GM12892 (cell line): ENCODE measurements at regions not wholly inside any gene's neighbourhood (a gene's known extent, or its start where the extent isn't known, plus 50 kb on each side); places are given as distances from the start of the nearest gene placed in this dataset.
"Not testable (repeated sequence)": the region's sequence is repeated elsewhere in the genome, so short reads cannot be mapped to it uniquely, and the experiment has no call there.

Experiments used
- DNase-seq: peaks from one replicate; pipeline ENCODE4 v3.0.0; 2011; ENCODE audit not compliant: insufficient read length
- FAIRE-seq: peaks from 2 replicates; lab custom pipeline; 2011; peaks lifted over from hg19 to GRCh38; lab: Jason Lieb, UNC
- POLR2A ChIP-seq: IDR thresholded peaks from 2 replicates; pipeline ENCODE4 v1.6.1; 2011; ENCODE audit warnings: low read depth, low read length, control low read depth
- POLR2AphosphoS5 ChIP-seq: IDR thresholded peaks from 2 replicates; pipeline ENCODE4 v1.6.1; 2011; ENCODE audit warnings: low read depth, low read length, control low read depth
- TAF1 ChIP-seq: IDR thresholded peaks from 2 replicates; pipeline ENCODE4 v1.6.1; 2011; ENCODE audit warnings: low read depth, mild to moderate bottlenecking, control low read depth, low read length, borderline replicate concordance

GRCh38 chr7:85341121-85341520 lies 154.3 kb upstream of the SEMA3D start:
- DNase-seq (no peak), FAIRE-seq (no peak)
- TF ChIP-seq TAF1: no peak
- TF ChIP-seq POLR2AphosphoS5: no peak
- no peak for TF ChIP-seq POLR2A

GRCh38 chr7:85336086-85336485 lies 149.2 kb upstream of the SEMA3D start:
- TF ChIP-seq POLR2A (no peak), TAF1 (no peak), POLR2AphosphoS5 (no peak)
- DNase-seq: no peak
- FAIRE-seq: no peak

- not testable (repeated sequence) for DNase-seq, FAIRE-seq
Observed at GRCh38 chr7:85335113-85335512, 148.3 kb upstream of the SEMA3D start.

- DNase-seq: no peak
- no peak for FAIRE-seq
- TF ChIP-seq POLR2AphosphoS5 (no peak), TAF1 (no peak), POLR2A (no peak)
Observed at GRCh38 chr7:85328456-85328998, 141.7 kb upstream of the SEMA3D start.

DNA sequence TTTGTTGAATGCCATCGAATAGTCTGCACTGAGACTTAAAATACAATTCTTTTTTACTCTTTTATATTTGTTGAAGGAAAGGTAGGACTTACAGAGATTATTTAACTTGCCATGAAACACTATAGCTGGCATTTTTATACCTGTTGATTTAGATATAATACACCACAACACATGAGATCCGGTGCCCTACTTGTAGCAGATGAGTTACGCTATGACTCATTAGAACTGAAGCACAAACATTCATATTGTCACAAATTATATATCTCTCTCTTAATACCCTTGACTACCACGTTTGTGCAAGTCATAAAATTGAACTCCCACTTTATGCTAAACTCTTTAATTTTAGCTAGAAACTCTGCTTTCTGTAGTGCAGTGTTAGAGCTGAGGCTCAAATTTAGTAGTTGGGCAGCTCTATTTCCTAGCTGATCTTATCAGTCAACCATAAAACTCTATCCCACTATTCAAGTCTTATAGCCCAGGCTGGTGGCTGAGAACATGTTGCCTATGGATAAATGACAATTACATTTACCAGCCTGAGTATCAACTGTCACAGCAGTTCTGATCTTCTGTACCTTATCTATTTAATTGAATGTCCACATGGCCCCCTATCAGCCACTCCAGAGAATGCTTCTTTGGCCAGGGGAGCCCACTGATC lies 137.4 kb upstream of the SEMA3D start:
- no peak for DNase-seq
- FAIRE-seq: no peak
- TF ChIP-seq POLR2A (no peak), TAF1 (no peak), POLR2AphosphoS5 (no peak)

DNA sequence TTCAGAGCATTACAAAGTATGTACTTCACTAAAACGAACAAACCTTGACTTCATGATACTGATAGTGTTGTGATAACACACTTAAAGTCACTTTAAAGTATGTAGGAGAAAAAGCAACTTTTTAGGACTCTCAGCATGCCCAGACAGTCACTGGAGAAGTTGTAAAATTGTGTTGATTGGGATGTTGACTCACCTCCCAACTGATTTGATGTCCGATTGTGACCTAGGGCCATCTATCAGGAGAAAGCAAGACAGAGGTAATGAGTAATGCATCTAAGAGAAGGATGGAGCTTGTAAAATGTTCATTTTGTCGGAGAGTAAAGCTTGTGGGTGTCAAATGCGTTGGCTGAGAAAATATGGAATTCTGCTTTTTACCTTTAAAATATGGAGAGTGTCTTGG lies 135.4 kb upstream of the SEMA3D start:
- DNase-seq (no peak), FAIRE-seq (no peak)
- TF ChIP-seq TAF1 (no peak), POLR2AphosphoS5 (no peak), POLR2A (no peak)

GRCh38 chr7:85320699-85321476 lies 134.0 kb upstream of the SEMA3D start:
- no peak for DNase-seq
- no peak for FAIRE-seq

DNA sequence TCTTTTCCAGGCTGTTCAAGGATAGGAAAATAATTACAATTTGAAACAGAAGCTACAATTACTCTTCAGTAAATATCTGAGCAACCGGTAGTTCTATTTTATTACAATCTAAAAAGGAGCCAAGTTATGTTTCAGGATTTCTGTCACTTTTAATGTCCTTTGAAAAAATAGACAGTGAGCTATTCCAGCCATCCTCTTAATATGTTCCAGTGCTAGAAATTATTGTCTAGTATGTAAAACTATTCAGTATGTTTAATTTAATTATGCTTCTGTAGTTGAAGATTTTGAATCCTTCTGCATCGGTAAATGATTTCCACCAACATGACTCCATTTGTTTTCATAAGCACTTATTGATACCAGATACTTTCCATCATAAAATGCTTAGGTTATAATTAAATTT lies 129.6 kb upstream of the SEMA3D start:
- DNase-seq: no peak
- FAIRE-seq: no peak
- TF ChIP-seq POLR2AphosphoS5: no peak
- no peak for TF ChIP-seq POLR2A

More at GRCh38 chr7:85320699-85321476, 134.0 kb upstream of the SEMA3D start:
- TF ChIP-seq TAF1 (no peak), POLR2A (no peak), POLR2AphosphoS5 (no peak)

DNA sequence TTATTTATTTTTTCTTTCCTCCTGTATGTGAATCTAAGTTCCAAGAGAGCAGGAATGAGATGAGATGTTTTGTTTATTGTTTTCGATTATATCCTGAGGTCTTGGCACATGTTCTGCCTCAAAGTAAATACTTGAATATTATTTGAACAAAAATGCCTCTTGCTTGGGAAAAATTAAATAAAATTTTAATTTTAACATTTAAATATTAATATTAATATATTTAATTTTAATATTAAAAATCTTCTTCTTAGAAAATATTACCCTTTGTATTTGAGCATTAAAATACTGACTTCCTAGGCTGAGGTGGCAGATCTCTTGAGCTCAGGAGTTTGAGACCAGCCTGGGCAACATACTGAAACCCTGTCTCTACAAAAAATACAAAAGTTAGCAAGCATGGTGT lies 123.4 kb upstream of the SEMA3D start:
- TF ChIP-seq POLR2A (no peak), POLR2AphosphoS5 (no peak), TAF1 (no peak)
- no peak for DNase-seq

GRCh38 chr7:85306115-85306514 lies 119.3 kb upstream of the SEMA3D start:
- DNase-seq (no peak), FAIRE-seq (no peak)
- TF ChIP-seq POLR2A (no peak), TAF1 (no peak), POLR2AphosphoS5 (no peak)

More for the DNA sequence above, 123.4 kb upstream of the SEMA3D start:
- no peak for FAIRE-seq

DNA sequence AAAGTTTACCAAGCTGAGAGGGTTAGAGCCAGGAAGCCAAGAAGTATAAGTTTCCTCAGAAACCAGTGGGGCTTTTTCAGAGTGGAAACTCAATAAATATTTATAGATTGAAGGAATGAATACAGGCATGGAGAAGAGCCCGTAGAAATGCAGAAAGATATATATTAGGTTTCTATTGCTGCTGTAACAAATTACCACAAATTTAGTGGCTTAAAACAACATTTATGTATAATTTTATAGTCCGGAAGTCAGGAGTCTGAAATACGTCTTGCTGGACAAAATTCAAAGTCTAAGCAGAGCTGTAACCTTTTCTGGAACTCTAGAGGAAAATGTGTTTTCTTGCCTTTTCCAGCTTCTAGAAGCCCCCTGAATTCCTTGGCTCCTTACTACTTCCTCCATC lies 107.3 kb upstream of the SEMA3D start:
- no peak for FAIRE-seq
- no peak for TF ChIP-seq POLR2A
- no peak for DNase-seq

DNA sequence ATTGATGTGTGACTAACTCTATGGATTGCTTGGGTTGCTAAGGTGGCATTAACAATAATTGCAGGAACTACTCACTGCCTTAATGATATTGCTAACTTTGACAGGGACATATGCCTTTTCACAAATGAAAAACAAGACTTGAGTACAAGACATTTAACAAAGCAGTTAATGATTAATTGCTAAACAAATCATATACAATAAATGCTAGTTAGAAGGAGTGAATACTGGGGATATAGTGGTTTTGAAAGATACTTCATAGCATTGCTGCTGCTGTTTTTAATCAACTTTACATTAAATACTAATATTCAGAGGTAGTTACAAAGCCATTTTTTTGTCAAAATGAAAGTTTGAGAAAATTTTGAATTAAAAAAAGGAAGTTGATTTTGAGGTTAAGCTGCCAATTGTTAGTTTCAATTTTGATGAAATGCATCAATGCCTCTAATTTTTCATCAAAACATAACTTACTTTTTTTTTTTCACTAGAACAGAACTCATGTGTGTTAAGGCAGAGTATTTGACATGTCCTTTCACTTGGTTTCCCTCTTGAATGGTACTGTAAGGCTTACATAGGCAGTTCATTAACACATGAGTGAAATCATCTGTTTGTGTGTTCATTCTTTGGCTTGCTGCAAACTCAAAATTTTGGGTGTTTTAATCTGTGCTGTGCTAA lies 106.2 kb upstream of the SEMA3D start:
- DNase-seq (no peak), FAIRE-seq (no peak)
- TF ChIP-seq POLR2A (no peak), POLR2AphosphoS5 (no peak), TAF1 (no peak)

DNA sequence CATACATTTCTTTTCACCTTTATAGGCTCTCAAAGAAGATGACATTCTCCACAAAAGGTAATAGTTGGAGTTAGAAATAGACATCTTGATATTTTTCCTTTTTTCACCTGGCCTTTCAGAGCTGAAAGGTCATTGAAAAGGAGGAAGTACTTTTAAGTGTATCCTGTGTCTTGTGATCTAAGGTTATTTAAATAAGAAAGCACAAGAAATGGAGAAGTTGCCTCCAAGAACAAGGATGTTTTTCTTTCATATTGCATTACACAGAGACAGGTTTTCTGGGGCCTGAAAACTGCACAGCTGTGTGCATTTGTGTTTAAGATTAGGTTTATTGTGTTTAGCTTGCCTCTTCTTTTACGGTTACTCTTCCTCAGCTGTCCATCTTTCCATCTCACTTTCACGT lies 103.4 kb upstream of the SEMA3D start:
- no peak for TF ChIP-seq POLR2AphosphoS5
- no peak for TF ChIP-seq POLR2A
- no peak for TF ChIP-seq TAF1
- DNase-seq (no peak), FAIRE-seq (no peak)
